ENCODE measurements at regions not wholly inside any gene's neighbourhood (a gene's known extent, or its start where the extent isn't known, plus 50 kb on each side); places are given as distances from the start of the nearest gene placed in this dataset.

DNA sequence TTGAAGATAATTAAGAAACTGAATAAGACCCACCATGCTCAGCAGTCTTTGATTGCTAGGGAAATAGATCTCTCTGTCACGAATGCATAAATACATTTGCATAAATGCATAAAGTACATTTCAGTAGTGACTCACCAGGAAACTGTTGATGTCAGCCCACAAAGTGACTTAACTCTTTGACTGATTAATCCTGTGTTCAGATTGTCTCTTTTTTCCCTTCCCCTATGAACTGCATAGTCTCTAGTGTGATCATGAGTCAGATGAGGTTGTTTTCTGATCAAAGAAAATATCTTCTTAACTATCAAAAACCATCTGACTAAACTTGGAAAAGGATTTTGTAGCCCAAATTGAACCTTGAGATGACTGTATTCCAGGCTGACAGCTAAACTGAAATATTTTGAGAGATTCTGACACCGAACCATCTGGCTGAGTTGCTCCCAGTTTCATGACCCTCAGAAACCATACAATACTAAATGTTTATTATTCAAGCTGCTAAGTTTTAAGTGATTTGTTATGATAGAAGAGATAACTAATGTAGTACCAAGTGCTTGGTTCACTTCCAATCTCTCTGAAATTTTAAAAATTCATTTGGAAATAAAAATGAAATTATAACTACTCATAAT lies 1381.5 kb upstream of the AGA start:
- TF ChIP-seq ZFX (IDR thresholded peaks at IDR 0.05) = no peak
- TF ChIP-seq, protein P1, sequence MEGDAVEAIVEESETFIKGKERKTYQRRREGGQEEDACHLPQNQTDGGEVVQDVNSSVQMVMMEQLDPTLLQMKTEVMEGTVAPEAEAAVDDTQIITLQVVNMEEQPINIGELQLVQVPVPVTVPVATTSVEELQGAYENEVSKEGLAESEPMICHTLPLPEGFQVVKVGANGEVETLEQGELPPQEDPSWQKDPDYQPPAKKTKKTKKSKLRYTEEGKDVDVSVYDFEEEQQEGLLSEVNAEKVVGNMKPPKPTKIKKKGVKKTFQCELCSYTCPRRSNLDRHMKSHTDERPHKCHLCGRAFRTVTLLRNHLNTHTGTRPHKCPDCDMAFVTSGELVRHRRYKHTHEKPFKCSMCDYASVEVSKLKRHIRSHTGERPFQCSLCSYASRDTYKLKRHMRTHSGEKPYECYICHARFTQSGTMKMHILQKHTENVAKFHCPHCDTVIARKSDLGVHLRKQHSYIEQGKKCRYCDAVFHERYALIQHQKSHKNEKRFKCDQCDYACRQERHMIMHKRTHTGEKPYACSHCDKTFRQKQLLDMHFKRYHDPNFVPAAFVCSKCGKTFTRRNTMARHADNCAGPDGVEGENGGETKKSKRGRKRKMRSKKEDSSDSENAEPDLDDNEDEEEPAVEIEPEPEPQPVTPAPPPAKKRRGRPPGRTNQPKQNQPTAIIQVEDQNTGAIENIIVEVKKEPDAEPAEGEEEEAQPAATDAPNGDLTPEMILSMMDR (conservative IDR thresholded peaks at IDR 0.05) = no peak
- H3K27ac ChIP-seq = no peak overlapping the region

DNA sequence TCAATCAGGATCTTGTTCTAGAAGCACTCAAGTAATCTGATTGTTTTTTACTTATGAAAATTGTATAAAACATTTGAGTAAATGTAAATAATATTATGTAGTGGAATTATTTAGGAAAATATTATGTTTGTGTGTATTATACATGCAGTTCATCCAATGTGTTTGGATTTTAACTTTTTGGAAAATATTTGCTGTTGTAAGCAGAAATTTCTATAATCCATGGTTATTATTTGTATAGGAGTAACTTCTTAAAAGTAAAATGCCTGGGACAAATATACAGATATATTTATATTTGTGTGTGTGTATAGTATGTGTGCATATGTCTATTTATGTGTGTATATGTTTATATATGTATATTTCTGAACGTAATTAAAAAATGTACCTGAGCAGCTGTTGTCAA lies 1394.6 kb upstream of the AGA start:
- no peak for TF ChIP-seq ZFX (IDR thresholded peaks at IDR 0.05)
- TF ChIP-seq, protein P1 (conservative IDR thresholded peaks at IDR 0.05) = no peak
- H3K27ac ChIP-seq = no peak overlapping the region

DNA sequence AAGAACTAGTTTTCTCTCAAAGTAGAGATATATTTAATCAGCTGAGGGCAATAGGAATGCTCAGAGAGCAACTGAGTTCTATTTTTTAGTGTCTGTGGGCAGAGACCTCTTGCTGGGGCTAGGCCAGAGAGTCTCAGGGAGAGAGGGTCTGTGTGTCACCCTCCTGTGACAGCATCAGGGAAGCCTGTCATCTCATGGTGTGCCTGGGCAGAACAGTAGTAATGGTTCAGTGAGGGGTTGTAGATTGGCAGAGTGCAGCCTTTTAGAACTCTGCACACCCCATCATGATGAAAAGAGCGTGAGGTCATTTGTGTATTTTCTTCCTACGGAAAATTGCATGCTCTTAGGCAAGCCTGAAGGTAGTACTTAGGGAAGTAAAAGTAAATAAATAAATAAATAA lies 1396.5 kb upstream of the AGA start:
- no peak for TF ChIP-seq ZFX (IDR thresholded peaks at IDR 0.05)
- TF ChIP-seq, protein P1 (conservative IDR thresholded peaks at IDR 0.05) = no peak
- H3K27ac ChIP-seq = no peak overlapping the region

DNA sequence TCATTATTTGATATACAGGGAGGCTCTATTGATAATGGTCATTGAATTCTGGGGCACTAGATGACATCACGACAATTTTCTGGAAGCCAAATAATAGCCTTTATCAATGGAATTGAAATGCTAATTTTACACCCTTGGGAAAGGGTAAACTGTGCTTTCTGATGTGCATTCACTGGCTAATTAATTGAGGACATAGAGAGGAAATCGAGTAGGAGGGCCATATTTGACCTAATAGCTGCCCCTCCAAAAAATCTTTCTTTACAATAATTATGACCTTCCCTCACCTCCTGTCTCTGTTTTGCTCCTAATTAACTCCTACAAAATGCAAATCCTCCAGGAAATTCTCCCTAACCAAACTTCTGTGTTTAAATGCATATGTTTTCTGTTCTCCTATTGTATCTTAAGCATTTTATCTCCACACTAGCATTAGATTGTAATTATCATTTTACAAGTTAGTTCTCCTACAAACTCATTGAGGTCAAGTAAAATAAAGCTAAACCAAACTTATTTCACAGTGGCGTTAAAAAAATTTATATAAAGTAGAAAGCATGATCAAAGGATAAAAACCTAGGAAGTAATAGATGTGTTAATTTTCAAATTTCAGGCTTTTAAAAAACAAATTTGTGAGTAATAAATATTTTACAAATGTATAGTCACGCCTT lies 1414.0 kb upstream of the AGA start:
- TF ChIP-seq ZFX (IDR thresholded peaks at IDR 0.05) = no peak
- TF ChIP-seq, protein P1 (conservative IDR thresholded peaks at IDR 0.05) = no peak

DNA sequence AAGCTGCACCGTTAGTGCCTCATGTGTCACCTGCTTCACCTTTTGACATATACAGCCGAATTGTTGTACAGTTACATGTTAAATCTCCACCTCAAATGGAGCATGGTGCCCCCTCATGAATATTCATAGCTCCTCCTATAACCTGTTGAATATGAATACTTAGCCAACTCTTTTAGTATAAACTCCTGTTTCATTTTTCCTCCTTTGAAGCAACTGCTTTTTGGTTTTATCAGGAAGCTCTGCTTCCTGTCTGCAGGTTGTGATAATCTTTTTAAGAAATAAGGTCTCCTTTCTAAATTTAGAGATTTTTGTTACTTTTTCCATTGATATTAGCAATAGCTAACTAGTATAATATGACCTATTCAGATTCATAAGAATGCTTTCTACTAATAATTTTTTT lies 1429.2 kb upstream of the AGA start:
- no peak for TF ChIP-seq ZFX (IDR thresholded peaks at IDR 0.05)
- TF ChIP-seq, protein P1 (conservative IDR thresholded peaks at IDR 0.05) = no peak
- H3K27ac ChIP-seq = no peak overlapping the region

More for the DNA sequence above, 1414.0 kb upstream of the AGA start:
- H3K27ac ChIP-seq = no peak overlapping the region

DNA sequence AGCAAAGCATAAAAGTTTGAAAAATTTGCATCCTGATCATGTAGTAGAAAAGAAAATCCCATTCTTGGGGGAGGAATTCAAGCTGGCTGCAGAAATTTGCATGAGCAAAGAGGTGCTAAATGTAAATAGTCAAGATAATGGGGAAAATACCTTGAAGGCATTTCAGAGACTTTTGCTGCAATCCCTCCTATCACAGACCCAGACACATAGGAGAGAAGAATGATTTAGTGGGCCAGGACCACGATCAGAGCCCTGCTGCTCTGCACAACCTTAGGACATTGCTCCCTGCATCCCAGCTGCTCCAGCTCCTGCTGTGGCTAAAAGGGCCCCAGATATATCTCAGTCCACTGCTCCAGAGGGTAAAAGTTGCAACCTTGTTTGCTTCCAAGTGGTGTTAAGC lies 1439.7 kb upstream of the AGA start:
- H3K27ac ChIP-seq = no peak overlapping the region

DNA sequence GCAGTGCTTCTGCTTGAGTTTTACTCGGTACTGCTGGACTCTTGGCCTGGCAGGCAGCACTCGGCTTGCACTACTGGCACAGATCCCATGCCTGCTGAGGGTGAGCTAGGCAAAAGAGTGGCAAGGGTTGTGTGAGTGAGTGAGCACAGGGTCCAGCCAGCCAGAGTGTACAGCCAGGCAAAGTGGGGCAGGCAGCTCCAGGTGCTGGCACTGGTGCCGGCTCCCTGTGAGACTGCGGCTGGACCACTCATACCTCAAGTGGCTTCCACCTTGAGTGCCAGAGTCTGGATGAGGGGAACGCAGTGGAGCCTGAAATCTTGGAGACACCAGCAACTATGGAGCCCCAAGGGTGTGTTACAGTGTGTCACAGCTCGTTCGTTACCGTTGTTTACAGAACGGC lies 1451.9 kb upstream of the AGA start:
- no peak for TF ChIP-seq ZFX (IDR thresholded peaks at IDR 0.05)
- TF ChIP-seq, protein P1 (conservative IDR thresholded peaks at IDR 0.05) = no peak
- no peak overlapping the region for H3K27ac ChIP-seq

More for the DNA sequence above, 1439.7 kb upstream of the AGA start:
- no peak for TF ChIP-seq ZFX (IDR thresholded peaks at IDR 0.05)
- TF ChIP-seq, protein P1 (conservative IDR thresholded peaks at IDR 0.05) = no peak

All from C4-2B (cell line).